MM.1S (cell line): ENCODE measurements at regions not wholly inside any gene's neighbourhood (a gene's known extent, or its start where the extent isn't known, plus 50 kb on each side); places are given as distances from the start of the nearest gene placed in this dataset.

Experiments used
- DNase-seq: peaks from one replicate; pipeline ENCODE4 v3.0.0-alpha.2; 2015
- H2AFZ ChIP-seq: fragments of 300-600 bp; sonication (generic); 2 replicates; pipeline ENCODE4 v1.6.0; 2016; ENCODE audit warnings: antibody characterized with exemption, low read length
- H3F3A ChIP-seq: fragments of 300-600 bp; sonication (generic); 2 replicates; pipeline ENCODE4 v1.6.1; 2016; ENCODE audit warnings: mild to moderate bottlenecking, antibody characterized with exemption, low read length, moderate library complexity, mixed read lengths; ENCODE audit not compliant: insufficient read depth
- H3K27ac ChIP-seq: fragments of 300-600 bp; sonication (generic); 2 replicates; pipeline ENCODE4 v1.5.1; 2016; ENCODE audit warnings: mild to moderate bottlenecking, low read length
- H3K27me3 ChIP-seq: fragments of 300-600 bp; sonication (generic); replicated peaks from 2 replicates; pipeline ENCODE4 v1.6.0; 2016; ENCODE audit warnings: low read length; ENCODE audit not compliant: insufficient read depth
- H3K36me3 ChIP-seq: fragments of 300-600 bp; sonication (generic); replicated peaks from 2 replicates; pipeline ENCODE4 v1.6.1; 2016; ENCODE audit warnings: mild to moderate bottlenecking, low read length, mixed read lengths; ENCODE audit not compliant: insufficient read depth
- H3K4me1 ChIP-seq: fragments of 300-600 bp; sonication (generic); 2 replicates; pipeline ENCODE4 v1.6.1; 2016; ENCODE audit warnings: low read length, mixed read lengths
- H3K4me2 ChIP-seq: fragments of 300-600 bp; sonication (generic); 2 replicates; pipeline ENCODE4 v1.6.0; 2016; ENCODE audit warnings: low read depth, low read length
- H3K4me3 ChIP-seq: fragments of 300-600 bp; sonication (generic); 2 replicates; pipeline ENCODE4 v1.5.1; 2016; ENCODE audit warnings: low read length, mixed read lengths
- H3K79me2 ChIP-seq: fragments of 300-600 bp; sonication (generic); 2 replicates; pipeline ENCODE4 v1.6.1; 2016; ENCODE audit warnings: mixed run types, low read length, mixed read lengths
- H3K9ac ChIP-seq: fragments of 300-600 bp; sonication (generic); 2 replicates; pipeline ENCODE4 v1.6.1; 2016; ENCODE audit warnings: low read length, mixed read lengths
- H3K9me2 ChIP-seq: fragments of 300-600 bp; sonication (generic); replicated peaks from 2 replicates; pipeline ENCODE4 v1.6.1; 2016; ENCODE audit warnings: mild to moderate bottlenecking, low read length, mixed read lengths; ENCODE audit not compliant: insufficient read depth
- H3K9me3 ChIP-seq: fragments of 300-600 bp; sonication (generic); replicated peaks from 2 replicates; pipeline ENCODE4 v1.6.1; 2016; ENCODE audit warnings: mild to moderate bottlenecking, low read length, mixed read lengths; ENCODE audit not compliant: insufficient read depth
- H4K20me1 ChIP-seq: fragments of 300-600 bp; sonication (generic); 2 replicates; pipeline ENCODE4 v1.6.1; 2016; ENCODE audit warnings: mild to moderate bottlenecking, low read length, moderate library complexity, mixed read lengths; ENCODE audit not compliant: insufficient read depth
- CTCF ChIP-seq: fragments of 300-600 bp; sonication (generic); IDR thresholded peaks from 2 replicates; pipeline ENCODE4 v1.5.1; 2016; ENCODE audit warnings: antibody characterized with exemption, low read length, mixed read lengths
- EZH2 ChIP-seq: fragments of 300-600 bp; sonication (generic); optimal IDR thresholded peaks from 2 replicates; pipeline ENCODE3; 2017; ENCODE audit warnings: low read depth, mild to moderate bottlenecking, antibody characterized with exemption, low read length, mixed read lengths
- EZH2phosphoT487 ChIP-seq: fragments of 300-600 bp; sonication (generic); IDR thresholded peaks from 2 replicates; pipeline ENCODE4 v1.6.1; 2018; ENCODE audit warnings: antibody characterized with exemption, low read length

GRCh38 chrX:76996641-76997040 lies 450.5 kb upstream of the FGF16 start:
- Histone ChIP-seq H3K36me3 (no peaks in the 10 kb centered on the region), H3K79me2 (no peaks in the 10 kb centered on the region), H3K4me3 (no peak overlapping the region), H2AFZ (no peak overlapping the region), H3K4me2 (no peak overlapping the region), H3K4me1 (no peaks in the 10 kb centered on the region), H4K20me1 (no peaks in the 10 kb centered on the region), H3K27me3 (no peaks in the 10 kb centered on the region), H3K9ac (no peak overlapping the region), H3K9me2 (no peaks in the 10 kb centered on the region), H3K9me3 (no peaks in the 10 kb centered on the region), H3K27ac (no peak overlapping the region), H3F3A (no peaks in the 10 kb centered on the region)
- no peak for DNase-seq
- TF ChIP-seq CTCF, result no peak
- TF ChIP-seq EZH2, result no peak
- no peak for TF ChIP-seq EZH2phosphoT487

DNA sequence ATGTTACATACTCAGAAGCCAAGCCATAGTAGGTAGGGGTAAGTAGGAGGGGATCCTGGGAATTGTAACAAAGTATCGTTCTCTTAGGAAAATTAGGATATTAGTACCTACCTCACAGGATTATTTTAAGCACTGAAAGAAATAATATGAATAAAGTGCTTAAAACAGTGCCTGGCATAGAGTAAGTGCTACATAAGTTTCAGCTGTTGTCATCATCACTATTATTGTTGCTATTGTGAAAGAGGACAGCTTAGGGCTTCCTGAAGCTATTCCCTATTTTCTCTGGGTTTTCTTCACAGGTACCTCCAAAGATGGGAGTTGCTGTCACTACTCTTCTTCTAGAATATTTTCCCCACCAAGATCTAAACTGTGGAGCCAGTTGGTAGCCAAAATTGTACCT lies 443.7 kb upstream of the FGF16 start:
- H3K9me2 ChIP-seq, result no peaks in the 10 kb centered on the region
- H3K9me3 ChIP-seq, result no peaks in the 10 kb centered on the region
- no peaks in the 10 kb centered on the region for H3K27me3 ChIP-seq
- no peak overlapping the region for H3K27ac ChIP-seq
- no peaks in the 10 kb centered on the region for H3K79me2 ChIP-seq
- TF ChIP-seq CTCF, result no peak
- no peak for TF ChIP-seq EZH2
- TF ChIP-seq EZH2phosphoT487, result no peak
- no peaks in the 10 kb centered on the region for H3K36me3 ChIP-seq
- H3K4me1 ChIP-seq, result no peaks in the 10 kb centered on the region
- no peak overlapping the region for H2AFZ ChIP-seq
- no peak overlapping the region for H3K4me2 ChIP-seq
- H3K4me3 ChIP-seq, result no peak overlapping the region
- H4K20me1 ChIP-seq, result no peaks in the 10 kb centered on the region
- H3F3A ChIP-seq, result no peaks in the 10 kb centered on the region
- DNase-seq, result no peak
- no peak overlapping the region for H3K9ac ChIP-seq

- Histone ChIP-seq H3K4me3 (no peak overlapping the region), H4K20me1 (no peaks in the 10 kb centered on the region), H3K4me2 (no peak overlapping the region), H3K9ac (no peak overlapping the region), H3K36me3 (no peaks in the 10 kb centered on the region), H3F3A (no peaks in the 10 kb centered on the region), H3K79me2 (no peaks in the 10 kb centered on the region), H3K27ac (no peak overlapping the region), H3K9me2 (no peaks in the 10 kb centered on the region), H3K9me3 (no peaks in the 10 kb centered on the region), H3K27me3 (no peaks in the 10 kb centered on the region), H2AFZ (no peak overlapping the region), H3K4me1 (no peaks in the 10 kb centered on the region)
- no peak for DNase-seq
- TF ChIP-seq EZH2phosphoT487, result no peak
- no peak for TF ChIP-seq EZH2
- no peak for TF ChIP-seq CTCF
Measured at GRCh38 chrX:77003956-77004355, 443.2 kb upstream of the FGF16 start.
